Activated naive CD8-positive, alpha-beta T cell treated with anti-CD3 and anti-CD28 coated beads for 36 hours (primary cell): ENCODE measurements at regions not wholly inside any gene's neighbourhood (a gene's known extent, or its start where the extent isn't known, plus 50 kb on each side); places are given as distances from the start of the nearest gene placed in this dataset.

Experiments used
- DNase-seq: peaks from one replicate; pipeline ENCODE4 v3.0.0; 2021
- H3K27ac Mint-ChIP-seq: one replicate; pipeline ENCODE4 v1.8.0; 2022; ENCODE audit warnings: mild to moderate bottlenecking, moderate library complexity, mixed read lengths
- H3K27me3 Mint-ChIP-seq: one replicate; pipeline ENCODE4 v1.8.0; 2022; ENCODE audit warnings: mild to moderate bottlenecking, mixed read lengths
- H3K36me3 Mint-ChIP-seq: one replicate; pipeline ENCODE4 v1.8.0; 2021; ENCODE audit warnings: mild to moderate bottlenecking, mixed read lengths
- H3K4me1 Mint-ChIP-seq: one replicate; pipeline ENCODE4 v1.8.0; 2021; ENCODE audit warnings: mixed read lengths
- H3K4me3 Mint-ChIP-seq: one replicate; pipeline ENCODE4 v1.8.0; 2022; ENCODE audit warnings: mild to moderate bottlenecking, moderate library complexity, mixed read lengths
- H3K9me3 Mint-ChIP-seq: one replicate; pipeline ENCODE4 v1.8.0; 2022; ENCODE audit warnings: mixed read lengths

DNA sequence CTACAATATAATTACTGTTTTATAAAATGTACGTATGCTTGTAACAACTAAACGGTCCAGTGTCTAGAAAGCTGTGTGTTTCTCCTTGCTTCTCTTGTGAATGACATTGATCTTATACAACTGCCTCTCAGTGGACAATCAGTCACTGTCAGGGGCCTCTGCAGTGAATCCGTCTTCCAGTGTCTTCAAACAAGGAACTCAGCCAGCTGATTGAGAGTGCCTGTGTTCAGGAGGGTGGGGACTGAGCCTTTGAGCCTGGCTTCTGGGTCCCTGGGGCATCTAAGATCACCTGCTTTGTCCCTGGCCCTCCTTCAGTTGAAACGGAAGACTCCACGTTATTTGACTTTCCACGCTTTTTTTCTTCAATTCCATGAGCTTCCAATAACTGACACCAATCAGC is 133.1 kb upstream of the SFSWAP start:
- Mint-ChIP-seq H3K27me3 (peaks cover 10% of the 10 kb centered on the region), H3K4me3 (no peak overlapping the region), H3K36me3 (no peaks in the 10 kb centered on the region), H3K4me1 (no peaks in the 10 kb centered on the region), H3K9me3 (no peaks in the 10 kb centered on the region), H3K27ac (no peak overlapping the region)
- no peak for DNase-seq

DNA sequence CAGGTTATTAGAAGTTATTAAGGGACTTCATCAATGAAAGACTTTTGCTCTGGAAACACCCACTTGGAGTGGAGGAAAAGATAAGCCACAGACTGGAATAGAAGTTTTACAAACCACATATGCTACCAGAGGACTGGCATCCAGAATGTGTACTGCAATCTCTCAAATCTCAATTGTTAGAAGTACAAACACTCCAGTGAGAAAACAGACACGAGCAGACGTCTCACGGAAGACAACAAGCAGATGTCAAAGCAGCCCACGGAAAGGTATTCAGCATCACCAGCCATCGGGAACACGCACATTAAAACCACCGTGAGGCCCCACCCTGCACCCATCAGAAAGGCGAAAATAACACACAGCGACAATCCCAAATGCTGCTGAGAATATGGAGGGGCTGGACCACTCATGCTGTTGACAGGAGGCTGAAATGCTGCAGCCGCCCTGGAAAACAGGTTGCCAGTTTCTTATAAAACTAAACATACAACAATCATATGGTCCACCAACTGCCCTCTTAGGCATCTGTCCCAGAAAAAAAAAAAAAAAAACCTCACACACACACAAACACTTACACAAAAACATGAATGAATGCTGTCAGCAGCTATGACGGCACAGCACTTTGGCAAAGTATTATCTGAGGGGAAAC is 131.9 kb upstream of the SFSWAP start:
- no peak for DNase-seq
- H3K27me3 Mint-ChIP-seq: peaks cover 10% of the 10 kb centered on the region
- no peaks in the 10 kb centered on the region for H3K9me3 Mint-ChIP-seq
- no peaks in the 10 kb centered on the region for H3K36me3 Mint-ChIP-seq
- H3K4me1 Mint-ChIP-seq: no peaks in the 10 kb centered on the region
- H3K4me3 Mint-ChIP-seq: no peak overlapping the region
- H3K27ac Mint-ChIP-seq: no peak overlapping the region

DNA sequence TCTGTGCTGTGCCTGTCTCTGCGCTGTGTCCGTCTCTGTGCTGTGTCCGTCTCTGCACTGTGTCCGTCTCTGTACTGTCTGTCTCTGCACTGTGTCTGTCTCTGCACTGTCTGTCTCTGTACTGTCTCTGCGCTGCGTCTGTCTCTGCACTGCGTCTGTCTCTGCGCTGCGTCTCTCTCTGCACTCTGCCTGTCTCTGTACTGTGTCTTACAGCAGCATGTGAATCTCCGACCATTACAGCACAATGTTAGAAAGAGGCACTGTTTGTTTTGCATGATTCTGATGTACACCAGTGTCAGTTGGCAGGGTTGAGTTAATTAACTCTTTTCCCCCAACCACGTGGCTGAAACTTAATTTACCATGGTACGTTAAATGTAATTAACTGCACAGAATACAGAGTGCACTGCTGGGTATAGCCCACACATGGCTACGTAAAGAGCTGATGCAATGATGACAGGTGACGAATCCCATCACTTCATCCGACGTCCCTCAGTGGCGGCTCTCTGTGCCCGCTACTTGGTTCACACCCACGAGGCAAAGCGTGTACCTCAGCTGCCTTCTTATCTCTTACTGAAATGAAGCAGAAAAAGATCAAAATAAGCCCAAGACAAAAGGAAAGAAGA is 127.7 kb upstream of the SFSWAP start:
- no peaks in the 10 kb centered on the region for H3K9me3 Mint-ChIP-seq
- H3K27me3 Mint-ChIP-seq: peaks cover 4% of the 10 kb centered on the region
- no peaks in the 10 kb centered on the region for H3K4me1 Mint-ChIP-seq
- H3K27ac Mint-ChIP-seq: no peak overlapping the region
- H3K4me3 Mint-ChIP-seq: no peak overlapping the region
- H3K36me3 Mint-ChIP-seq: no peaks in the 10 kb centered on the region
- DNase-seq: no peak

DNA sequence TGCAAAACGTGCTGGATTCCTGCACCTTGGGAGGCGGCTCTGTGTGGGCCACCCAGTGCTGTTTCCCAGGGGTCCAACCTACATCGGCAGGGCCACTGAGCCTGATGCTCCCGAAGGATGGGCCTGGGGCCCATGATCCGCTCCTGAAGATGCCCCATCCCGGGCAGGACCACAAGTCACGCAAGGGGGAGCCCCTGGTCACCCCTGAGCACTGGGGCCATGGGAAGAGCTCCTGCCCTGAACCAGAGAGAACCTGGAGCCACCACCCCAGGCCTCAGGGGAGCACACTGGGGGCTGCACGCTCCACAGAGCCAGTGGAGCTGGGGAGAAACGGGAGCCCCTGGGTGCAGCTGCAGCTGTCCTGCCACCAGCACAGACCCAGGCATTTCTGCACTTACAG is 124.6 kb upstream of the SFSWAP start:
- H3K27me3 Mint-ChIP-seq: no peaks in the 10 kb centered on the region
- H3K27ac Mint-ChIP-seq: no peak overlapping the region
- no peaks in the 10 kb centered on the region for H3K4me1 Mint-ChIP-seq
- no peak overlapping the region for H3K4me3 Mint-ChIP-seq
- no peak for DNase-seq
- no peaks in the 10 kb centered on the region for H3K9me3 Mint-ChIP-seq
- H3K36me3 Mint-ChIP-seq: no peaks in the 10 kb centered on the region

DNA sequence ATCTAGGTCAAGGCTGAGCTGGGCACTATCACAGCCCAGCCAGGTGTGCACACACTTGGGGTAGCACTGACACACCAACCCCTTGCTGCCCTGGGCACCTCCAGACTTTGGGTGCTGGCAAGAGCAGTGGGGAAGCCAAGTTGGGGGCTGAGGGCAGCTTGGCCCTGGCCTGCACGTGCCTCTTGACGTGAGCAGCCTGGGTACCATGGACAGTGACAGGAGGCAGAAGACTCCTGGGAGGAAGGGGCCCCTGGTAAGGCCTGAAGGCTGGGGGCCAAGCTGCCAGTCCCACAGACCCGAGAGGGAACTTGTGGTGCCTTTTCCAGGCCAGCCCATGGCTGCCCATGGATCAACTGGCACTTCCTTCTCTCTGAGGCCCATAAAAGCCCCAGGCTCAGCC is 124.1 kb upstream of the SFSWAP start:
- Mint-ChIP-seq H3K4me3 (no peak overlapping the region), H3K9me3 (no peaks in the 10 kb centered on the region), H3K27ac (no peak overlapping the region), H3K4me1 (no peaks in the 10 kb centered on the region), H3K27me3 (no peaks in the 10 kb centered on the region), H3K36me3 (no peaks in the 10 kb centered on the region)
- no peak for DNase-seq

DNA sequence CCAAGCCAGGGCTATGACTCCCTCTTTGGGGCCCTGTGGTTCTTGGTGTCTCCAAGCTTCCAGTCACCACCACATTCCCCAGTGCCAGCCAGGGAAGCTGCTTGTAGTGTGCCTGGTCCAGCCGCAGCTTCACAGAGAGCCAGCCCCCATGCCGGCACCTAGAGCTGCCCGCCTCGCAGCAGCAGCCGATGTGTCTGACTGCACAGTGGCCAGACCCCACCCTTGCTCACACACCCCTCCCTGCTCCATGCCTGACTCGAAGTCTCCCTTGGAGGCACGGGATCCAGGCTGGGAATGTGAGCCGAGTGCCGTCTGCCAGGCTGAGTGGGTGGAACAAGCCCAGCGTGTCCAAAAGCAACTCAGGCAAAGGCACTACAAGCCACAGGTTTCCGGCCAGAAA is 123.3 kb upstream of the SFSWAP start:
- H3K9me3 Mint-ChIP-seq: no peaks in the 10 kb centered on the region
- DNase-seq: no peak
- no peaks in the 10 kb centered on the region for H3K36me3 Mint-ChIP-seq
- H3K27me3 Mint-ChIP-seq: no peaks in the 10 kb centered on the region
- no peak overlapping the region for H3K4me3 Mint-ChIP-seq
- H3K4me1 Mint-ChIP-seq: no peaks in the 10 kb centered on the region
- no peak overlapping the region for H3K27ac Mint-ChIP-seq

GRCh38 chr12:131589221-131589897 is 121.5 kb upstream of the SFSWAP start:
- Mint-ChIP-seq H3K4me1 (peaks cover 8% of the 10 kb centered on the region), H3K4me3 (no peak overlapping the region), H3K27me3 (no peaks in the 10 kb centered on the region), H3K27ac (no peak overlapping the region), H3K36me3 (no peaks in the 10 kb centered on the region), H3K9me3 (no peaks in the 10 kb centered on the region)
- no peak for DNase-seq

DNA sequence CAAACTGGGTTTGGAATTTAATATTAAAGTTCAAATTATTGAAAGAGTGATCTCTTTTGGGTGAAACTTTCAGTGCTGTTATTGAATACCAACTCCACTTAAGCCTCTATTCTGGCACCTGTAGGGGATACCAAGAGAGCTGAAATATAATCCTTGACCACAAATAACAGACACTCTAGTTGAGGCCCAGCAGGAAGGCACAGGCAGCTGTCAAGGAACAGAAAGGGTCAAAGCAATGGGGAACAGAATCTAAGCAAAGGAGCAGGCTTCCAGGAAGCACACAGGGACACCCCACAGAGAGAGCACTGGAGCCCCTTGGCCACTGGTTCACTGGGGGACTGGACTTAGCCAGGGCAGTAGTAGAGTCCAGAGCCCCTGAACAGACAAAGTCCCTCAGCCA is 120.9 kb upstream of the SFSWAP start:
- no peak for DNase-seq
- Mint-ChIP-seq H3K36me3 (no peaks in the 10 kb centered on the region), H3K27ac (no peak overlapping the region), H3K9me3 (no peaks in the 10 kb centered on the region), H3K4me1 (peaks cover 8% of the 10 kb centered on the region), H3K27me3 (no peaks in the 10 kb centered on the region), H3K4me3 (no peak overlapping the region)

- DNase-seq: no peak
- no peaks in the 10 kb centered on the region for H3K36me3 Mint-ChIP-seq
- peaks cover 8% of the 10 kb centered on the region for H3K4me1 Mint-ChIP-seq
- no peak overlapping the region for H3K4me3 Mint-ChIP-seq
- no peaks in the 10 kb centered on the region for H3K9me3 Mint-ChIP-seq
- H3K27ac Mint-ChIP-seq: no peak overlapping the region
- no peaks in the 10 kb centered on the region for H3K27me3 Mint-ChIP-seq
These were observed 119.8 kb upstream of the SFSWAP start for GRCh38 chr12:131591136-131591535.

DNA sequence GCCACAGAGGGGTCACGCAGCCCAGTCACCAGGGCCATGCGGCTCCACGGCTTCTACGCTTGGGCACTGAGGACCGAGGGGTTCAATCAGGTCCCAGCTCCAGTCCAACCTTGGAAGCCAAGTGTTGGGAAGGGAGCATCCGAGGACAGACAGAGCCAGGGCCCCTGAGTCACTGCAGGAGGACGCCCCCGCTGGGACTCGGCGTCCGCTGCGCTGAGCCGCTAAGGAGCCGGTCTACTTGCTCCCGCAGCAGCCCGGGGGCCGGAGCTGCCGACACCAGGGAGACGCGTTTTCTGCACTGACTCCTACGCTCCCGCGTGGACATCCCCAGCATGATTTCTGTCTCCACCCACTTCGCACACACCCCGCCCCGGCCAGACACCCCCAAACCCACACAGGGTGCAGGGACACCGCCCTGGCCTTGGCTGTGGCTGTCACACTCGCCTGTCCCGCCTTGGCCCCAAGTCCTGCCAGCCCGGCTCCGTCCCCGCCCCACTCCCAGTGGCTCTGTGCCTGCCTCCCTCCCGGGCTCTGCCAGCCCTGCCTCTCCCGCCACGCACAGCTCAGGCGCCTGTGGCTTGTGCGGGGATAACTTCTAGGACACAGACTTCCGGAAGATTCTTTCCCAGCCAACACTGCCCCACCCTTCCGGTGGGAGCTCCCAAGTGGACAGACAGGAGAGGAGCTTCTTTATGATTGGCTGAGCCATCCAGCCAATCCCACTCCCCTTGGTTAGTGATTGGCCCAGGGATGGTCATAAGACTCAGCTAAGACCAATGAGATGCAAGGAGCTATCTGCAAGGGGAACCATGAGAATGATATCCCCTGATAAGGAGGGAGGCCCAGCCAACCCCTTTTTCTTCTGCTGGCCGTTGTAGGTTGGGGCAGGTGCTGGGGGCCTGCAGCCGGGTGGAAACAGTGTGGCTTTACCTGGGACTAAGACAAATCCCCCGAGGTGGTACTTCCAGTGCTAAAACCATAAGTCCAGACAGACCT is 118.9 kb upstream of the SFSWAP start:
- H3K27me3 Mint-ChIP-seq: no peaks in the 10 kb centered on the region
- H3K4me3 Mint-ChIP-seq: no peak overlapping the region
- H3K4me1 Mint-ChIP-seq: peaks cover 8% of the 10 kb centered on the region
- no peak overlapping the region for H3K27ac Mint-ChIP-seq
- no peaks in the 10 kb centered on the region for H3K9me3 Mint-ChIP-seq
- no peaks in the 10 kb centered on the region for H3K36me3 Mint-ChIP-seq
- no peak for DNase-seq

DNA sequence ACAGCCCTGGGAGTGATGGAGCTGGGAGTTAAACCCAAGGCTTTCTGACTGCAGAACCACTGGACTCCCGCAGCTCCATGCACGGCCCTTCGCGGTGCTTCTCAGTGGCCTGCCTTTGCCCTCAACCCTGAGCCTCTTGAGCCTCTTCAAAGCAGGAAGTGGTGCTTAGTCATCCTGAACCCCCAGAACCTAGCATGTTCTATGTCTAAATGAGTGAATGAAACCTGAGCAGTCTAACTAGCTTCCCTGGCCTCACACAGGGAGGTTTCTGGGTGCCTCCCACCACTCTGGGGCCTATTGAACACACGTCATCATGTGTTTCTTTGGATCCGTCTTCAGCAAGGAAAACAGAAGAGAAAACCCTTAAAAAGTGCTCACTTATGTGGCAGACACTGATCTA is 117.9 kb upstream of the SFSWAP start:
- Mint-ChIP-seq H3K4me1 (peaks cover 8% of the 10 kb centered on the region), H3K4me3 (no peak overlapping the region), H3K27me3 (no peaks in the 10 kb centered on the region), H3K36me3 (no peaks in the 10 kb centered on the region), H3K27ac (no peak overlapping the region), H3K9me3 (no peaks in the 10 kb centered on the region)
- no peak for DNase-seq

- no peaks in the 10 kb centered on the region for H3K9me3 Mint-ChIP-seq
- peaks cover 8% of the 10 kb centered on the region for H3K4me1 Mint-ChIP-seq
- H3K4me3 Mint-ChIP-seq: no peak overlapping the region
- DNase-seq: no peak
- H3K36me3 Mint-ChIP-seq: no peaks in the 10 kb centered on the region
- H3K27me3 Mint-ChIP-seq: no peaks in the 10 kb centered on the region
- H3K27ac Mint-ChIP-seq: no peak overlapping the region
These were observed 117.5 kb upstream of the SFSWAP start for GRCh38 chr12:131593406-131593805.

DNA sequence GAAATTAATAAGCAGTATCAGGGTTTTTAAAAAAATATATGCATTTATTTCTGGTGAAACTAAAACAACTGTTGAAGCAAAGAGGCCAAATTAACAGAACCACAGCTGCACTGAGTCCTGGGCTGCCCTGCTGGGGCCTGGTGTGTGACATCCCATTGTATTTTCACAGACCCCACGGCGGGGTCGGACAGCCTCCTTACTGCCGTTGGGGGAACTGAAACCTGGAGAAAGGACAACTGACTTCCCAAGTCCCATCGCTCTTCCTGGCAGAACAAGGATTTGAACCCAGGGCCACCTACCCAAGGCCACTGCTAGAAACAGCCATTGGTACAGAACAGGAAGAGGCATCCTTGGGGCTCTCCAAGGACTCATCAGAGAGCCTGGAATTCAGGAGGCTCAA is 114.8 kb upstream of the SFSWAP start:
- Mint-ChIP-seq H3K4me3 (no peak overlapping the region), H3K27ac (no peak overlapping the region), H3K9me3 (no peaks in the 10 kb centered on the region), H3K36me3 (no peaks in the 10 kb centered on the region), H3K4me1 (peaks cover 8% of the 10 kb centered on the region), H3K27me3 (no peaks in the 10 kb centered on the region)
- DNase-seq: no peak

DNA sequence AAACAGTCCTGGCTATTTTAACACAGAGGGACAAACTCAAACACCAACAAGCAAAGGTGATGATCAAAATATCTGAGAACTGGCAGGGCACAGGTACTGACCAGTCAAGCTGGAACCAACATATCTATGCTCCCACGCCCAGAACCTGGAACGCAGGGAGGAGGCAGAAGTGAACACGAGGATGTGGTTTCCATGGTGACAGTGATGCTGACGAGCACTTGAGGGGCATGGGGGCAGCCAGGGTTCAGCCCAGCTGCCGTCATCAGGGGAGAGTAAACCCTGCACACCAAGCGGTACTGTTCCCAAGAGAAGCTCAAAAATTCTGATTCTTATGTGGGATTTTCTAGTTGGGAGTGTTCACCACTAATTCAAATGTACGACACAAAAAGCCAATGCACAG is 113.6 kb upstream of the SFSWAP start:
- Mint-ChIP-seq H3K4me1 (peaks cover 8% of the 10 kb centered on the region), H3K36me3 (no peaks in the 10 kb centered on the region)

GRCh38 chr12:131598717-131599116 is 112.2 kb upstream of the SFSWAP start:
- Mint-ChIP-seq H3K9me3 (no peaks in the 10 kb centered on the region), H3K4me3 (no peak overlapping the region), H3K27ac (no peak overlapping the region), H3K27me3 (no peaks in the 10 kb centered on the region), H3K36me3 (no peaks in the 10 kb centered on the region), H3K4me1 (peaks cover 8% of the 10 kb centered on the region)
- no peak for DNase-seq

More for the DNA sequence above, 113.6 kb upstream of the SFSWAP start:
- DNase-seq: no peak
- no peak overlapping the region for H3K27ac Mint-ChIP-seq
- H3K9me3 Mint-ChIP-seq: no peaks in the 10 kb centered on the region
- no peak overlapping the region for H3K4me3 Mint-ChIP-seq
- H3K27me3 Mint-ChIP-seq: no peaks in the 10 kb centered on the region
